GM21526 (cell line): ENCODE measurements at regions not wholly inside any gene's neighbourhood (a gene's known extent, or its start where the extent isn't known, plus 50 kb on each side); places are given as distances from the start of the nearest gene placed in this dataset.

Source experiments
- ATAC-seq: cut with Tn5 transposase; IDR thresholded peaks from one replicate; pipeline ENCODE4 v1.9.1; 2021; ENCODE audit warnings: moderate library complexity; ENCODE audit not compliant: unreplicated experiment, low FRiP score

DNA sequence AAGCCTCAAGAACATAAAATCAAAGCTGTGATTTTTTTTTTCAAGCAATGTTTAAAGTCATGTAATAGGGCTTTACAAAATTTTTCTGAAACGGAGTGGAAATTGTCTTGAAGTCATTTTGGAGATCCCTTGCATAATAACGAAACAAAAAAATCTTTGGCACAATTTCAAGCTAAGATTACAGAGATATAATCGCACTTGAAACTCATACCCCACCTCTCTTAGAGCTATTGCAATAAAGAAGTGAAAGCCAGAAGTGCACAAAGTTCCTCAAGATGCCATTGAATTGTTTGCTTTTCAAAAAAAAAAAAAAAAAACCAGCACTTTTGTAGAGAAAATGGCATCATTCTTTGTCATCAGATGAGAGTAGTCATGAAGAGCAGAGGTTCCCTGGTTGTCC is 152.3 kb downstream of the PAX3 start:
- no peak for ATAC-seq

DNA sequence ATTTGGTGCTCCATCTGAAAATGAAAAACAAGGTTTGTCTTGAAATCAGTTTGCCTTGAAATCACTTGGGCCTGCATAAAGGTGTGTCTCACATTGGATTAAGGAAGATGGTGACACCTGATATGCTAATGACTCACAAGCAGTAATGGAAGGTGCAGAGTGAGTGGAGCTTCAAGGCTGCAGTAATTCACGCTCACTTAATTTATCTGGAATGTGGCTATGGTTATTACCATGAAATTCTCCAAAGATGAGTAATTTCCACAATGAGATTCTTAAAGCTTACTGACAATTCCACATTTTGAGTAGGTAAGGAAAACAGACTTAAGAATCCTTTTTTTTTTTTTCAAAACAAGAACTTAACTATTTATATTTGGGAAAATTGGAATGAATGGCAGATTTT is 156.8 kb downstream of the PAX3 start:
- no peak for ATAC-seq

DNA sequence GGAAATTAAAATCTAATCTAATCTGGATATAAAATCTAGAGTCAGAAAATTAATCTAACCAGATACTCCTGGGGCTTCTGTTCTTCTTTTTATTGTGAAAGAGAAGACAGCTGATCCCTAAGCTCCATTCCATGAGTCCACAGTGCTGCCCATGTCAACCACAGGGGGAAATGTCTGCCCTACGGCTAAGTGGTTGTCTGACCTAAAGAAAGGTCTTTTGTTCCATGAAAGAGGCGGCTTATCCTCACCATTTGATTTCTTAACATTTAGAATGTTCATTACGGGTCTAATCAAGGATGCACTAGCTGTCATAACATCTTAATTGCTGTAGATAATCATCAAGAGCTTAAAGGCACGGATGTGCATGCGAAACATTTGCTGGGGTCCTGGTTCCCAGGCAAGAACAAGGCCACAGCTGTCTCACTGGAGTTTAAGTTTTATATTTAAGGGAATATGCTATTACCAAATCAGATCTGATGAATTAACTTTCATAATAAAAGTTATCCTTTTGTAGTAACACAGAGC is 162.6 kb downstream of the PAX3 start:
- ATAC-seq, result no peak

DNA sequence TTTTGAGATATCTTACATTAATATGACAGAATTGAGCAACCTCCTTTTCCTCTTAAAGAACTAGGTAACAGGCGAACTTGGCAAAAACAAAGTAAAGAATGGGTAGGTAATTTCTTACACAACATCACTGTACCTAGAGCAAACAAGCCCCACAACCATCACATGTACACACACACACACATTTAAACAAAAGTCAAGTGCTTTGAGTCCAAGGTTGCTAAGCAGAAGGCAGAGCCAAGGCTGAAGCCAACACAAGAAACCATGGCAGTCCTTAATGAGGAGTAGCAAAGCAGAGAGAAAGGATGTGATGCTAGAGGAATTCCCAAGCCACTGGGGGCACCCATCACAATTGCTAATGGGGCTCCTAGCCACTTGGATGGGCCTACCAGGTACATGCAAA is 164.1 kb downstream of the PAX3 start:
- no peak for ATAC-seq

DNA sequence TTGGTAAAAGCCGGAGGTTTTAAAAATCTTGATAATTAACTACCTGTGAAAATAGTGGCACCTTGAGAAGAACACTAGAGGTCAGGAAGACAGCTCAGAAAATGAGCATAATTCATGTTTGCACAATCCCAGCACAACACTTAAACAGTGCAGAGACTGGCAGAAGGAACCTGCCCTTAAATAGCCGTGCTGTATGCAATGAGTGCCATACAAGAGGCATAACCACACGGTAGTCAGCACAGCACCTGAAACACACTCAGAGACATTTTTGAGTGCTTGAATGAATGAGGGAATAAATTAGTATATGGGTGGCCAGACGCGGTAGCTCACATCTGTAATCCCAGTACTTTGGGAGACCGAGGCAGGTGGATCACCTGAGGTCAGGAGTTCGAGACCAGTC is 164.9 kb downstream of the PAX3 start:
- no peak for ATAC-seq

DNA sequence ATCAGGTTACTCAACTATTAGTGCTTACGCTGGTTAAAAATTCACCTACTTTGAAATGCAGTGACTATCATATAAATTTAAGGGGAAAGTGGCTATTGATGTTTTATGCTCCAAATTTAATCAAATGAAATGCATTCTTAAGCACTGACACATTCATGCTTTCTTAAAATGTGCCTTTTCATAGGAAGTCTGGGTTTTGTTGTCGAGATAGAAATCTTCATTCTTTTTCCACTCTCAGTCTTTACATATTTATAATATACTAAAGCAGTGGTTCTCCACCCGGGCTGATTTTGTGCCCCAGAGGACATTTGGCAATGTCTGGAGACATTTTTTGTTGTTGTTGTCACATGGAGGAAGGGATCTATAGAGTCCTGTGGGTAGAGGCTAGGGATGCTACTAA is 167.9 kb downstream of the PAX3 start:
- ATAC-seq, result no peak

DNA sequence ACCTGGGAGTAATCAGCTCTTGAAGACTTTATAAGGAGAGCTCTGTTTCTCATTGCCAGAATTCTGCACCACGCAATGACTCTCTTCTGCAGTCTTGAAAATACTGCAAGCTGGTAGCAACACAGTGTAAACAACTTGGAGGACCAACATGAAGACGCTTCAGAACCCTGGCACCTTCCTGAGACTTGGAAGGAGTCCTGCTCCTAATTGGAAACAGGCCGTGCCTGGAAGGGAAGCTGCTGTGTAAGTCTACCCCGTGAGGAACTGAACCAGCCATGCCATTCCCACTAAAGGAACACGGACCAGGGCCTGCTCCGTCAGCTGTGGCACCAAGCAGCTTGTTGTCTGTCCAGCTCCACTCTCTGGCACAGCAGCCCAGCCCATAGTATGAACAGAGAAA is 171.1 kb downstream of the PAX3 start:
- no peak for ATAC-seq

DNA sequence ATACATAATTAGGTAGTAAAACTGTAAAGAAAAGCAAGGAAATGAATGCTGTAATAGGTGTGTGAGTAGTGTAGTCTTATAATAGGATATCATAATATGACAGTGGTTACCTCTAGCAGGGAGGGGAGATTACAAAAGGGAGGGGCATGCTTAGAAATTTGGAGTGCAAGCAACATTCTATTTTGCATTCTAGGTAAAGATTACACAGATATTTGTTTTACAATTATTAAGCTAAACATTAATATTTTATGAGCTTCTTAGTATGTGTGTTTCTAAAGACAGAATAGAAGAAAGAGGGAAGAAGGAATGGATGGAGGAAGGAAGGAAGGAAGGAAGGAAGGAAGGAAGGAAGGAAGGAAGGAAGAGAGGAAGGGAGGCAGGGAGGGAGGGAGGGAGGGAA is 177.9 kb downstream of the PAX3 start:
- no peak for ATAC-seq

DNA sequence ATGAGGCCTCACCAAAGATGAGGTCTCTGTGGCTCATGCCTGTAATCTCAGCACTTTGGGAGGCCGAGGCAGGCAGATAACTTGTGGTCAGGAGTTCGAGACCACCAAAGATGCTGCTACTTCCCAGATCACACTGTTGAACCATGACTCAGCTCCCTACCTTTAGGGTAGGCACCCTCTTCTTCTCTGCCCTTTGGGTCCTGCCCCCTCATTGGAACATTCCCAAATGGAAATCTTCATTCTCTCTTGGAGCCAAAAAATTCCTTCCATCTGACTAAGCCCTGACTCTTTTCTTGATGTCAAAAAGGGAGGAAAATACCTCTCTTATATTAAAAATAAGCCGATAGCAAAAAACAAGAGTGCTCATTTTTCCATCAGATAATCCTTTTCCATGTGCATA is 183.5 kb downstream of the PAX3 start:
- no peak for ATAC-seq

DNA sequence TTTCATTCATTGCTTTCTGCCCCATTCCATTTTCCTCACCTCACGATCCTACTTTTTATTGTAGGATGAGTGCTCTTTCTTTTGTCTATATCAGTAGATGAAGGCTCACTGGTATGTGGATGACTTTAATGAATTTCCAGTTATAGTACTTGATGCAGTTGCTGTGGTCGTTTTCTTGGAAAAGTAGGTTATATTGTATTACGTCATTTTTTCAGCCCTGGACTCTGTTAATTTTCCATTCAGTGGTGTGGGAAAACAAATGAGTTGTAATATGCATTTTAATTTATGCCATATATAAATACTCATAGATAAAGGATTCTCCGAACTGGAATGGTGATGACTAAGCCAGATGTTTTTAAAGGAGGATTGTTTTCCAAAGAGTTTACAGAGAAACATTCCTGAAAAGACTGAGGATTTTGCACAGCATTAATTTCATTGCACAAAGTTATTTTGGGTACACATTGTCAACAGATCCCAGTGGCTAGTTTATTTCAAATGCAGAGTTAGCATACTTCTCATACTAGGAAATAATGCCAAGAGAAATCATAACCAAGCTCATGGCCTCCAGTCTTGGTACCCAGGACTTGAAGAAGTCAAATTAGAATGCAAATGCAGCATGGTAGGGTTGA is 189.7 kb downstream of the PAX3 start:
- no peak for ATAC-seq

DNA sequence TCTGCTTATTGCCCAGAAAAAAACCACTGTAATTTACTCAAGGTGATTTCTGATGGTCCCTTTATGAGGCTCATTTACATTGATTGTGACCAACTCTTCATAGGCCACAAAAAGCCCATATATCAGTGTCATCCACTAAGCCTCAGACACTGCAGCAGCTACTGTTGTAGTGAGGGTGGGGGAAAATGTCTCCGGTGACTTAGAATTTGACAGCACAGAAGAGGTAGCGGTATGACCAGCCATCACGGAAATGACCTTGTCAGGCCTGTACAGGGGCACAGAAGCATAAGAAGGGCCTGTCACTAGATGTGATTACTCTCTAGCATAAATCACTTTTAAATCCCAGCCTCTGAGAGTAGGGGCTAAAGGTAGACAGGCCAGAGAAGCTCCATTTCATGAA is 190.3 kb downstream of the PAX3 start:
- no peak for ATAC-seq

DNA sequence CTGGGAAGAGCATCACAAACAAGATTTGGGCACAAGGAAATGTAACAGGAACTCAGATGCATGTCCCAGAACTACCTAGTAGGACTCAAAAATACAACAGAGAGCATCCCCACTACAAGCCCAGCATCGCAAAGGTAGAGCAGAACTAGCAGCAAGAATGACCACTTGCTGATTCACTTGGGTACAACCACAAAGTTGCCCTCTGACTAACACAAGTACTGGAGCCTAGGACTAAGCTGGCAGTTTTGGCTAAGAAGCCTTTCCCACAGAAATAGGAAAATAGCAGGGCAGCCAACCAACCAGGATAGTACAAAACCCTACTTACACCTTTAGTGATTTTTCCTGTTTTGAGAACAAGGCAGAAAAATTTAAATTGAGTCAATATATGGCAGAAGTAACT is 193.8 kb downstream of the PAX3 start:
- ATAC-seq, result no peak

DNA sequence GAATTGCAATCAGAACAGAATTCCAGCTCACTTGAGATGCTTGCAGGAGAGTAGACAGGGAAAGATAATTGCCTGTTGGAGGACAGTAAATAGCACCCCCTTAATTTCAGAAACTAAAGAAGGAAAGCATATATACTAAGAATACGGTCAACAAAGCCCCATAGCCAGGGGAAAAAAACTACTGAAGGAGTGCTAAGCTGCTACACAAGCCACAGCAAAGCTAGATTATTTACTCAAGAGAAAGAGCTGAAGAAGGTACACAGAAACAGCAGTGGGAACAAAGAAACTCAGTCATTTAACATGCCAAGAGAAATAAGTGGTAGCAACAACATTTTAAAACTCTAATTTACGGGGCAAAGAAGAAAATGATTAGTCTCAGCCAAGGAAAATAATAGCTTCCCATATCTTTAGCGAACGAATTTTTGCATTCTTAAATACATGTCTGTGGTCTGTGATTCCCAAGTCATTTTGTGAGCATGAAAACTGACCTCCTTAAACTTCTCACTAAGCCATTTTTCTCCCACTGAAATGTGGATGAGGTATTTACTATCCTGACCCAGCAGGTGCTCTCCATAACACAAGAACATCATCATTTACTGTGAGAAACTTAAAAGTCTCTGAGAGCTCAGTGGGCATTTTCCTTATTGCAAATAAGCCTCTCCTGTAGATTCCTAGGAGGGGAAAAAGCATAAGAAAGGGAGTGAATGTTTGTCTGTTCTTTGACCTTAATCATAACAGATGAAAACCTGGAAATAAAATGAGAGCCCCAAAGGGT is 196.0 kb downstream of the PAX3 start:
- no peak for ATAC-seq

DNA sequence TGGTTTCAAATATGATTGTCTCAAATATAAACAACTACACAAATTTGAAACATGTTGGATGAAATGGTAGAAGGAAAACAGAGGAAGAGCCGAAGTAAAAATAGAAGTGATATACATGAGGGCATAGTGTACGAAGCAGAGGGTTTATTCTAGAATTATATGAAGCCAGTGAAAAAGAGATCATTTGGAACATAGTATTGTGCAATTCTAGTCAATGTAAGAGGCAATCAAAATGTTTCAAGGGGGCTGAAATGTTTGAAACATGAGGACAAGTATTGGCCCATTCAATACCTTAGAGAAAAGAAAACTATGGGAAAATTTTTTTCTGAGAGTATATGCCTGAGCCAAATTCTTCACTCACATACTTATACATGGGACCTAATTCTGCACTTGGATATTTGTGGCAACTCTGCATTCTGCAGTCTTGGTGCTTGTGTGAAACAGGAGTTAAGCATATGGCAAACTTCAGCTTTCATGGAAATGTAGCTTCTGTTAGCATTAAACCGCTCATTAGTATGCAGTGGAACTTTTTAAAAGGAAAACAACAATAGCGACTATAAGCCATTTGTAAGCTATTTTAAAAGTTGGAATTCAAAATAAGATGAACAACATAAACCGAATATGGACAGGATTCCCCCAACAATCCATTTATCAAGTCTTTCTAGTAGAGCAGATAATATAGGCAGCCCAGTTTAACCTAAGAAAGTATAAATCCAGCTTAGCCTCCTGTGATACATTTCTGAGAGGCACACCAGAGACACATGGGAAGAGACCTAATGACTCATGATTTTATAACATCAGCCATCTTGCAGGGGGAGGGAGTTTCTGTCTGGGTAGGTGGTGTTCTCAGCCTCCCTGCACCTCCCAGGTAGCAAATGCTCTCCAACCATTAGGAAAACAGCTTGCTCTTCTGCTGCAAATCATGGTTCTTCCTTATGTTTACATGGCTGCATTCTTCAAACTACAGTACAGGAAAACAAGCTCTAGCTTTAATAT is 197.8 kb downstream of the PAX3 start:
- no peak for ATAC-seq

DNA sequence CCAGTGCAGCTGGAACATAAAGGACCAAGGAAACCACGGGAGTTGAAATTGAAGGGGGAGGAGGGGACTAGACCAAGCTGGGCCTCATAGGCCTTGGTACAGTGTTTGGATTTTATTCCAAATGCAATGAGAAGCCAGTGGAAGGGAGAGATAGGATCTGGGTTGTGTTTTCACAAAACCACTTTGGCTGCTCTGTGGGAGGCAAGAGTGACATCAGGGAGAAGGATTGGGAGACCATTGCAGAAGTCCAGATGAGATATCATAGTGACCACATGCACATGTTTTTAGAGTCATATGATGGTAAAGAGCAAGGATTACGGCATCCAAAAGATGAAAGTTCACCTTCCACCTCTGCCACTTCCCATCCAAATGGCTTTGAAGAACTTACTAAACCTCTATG is 210.2 kb downstream of the PAX3 start:
- ATAC-seq, result no peak

DNA sequence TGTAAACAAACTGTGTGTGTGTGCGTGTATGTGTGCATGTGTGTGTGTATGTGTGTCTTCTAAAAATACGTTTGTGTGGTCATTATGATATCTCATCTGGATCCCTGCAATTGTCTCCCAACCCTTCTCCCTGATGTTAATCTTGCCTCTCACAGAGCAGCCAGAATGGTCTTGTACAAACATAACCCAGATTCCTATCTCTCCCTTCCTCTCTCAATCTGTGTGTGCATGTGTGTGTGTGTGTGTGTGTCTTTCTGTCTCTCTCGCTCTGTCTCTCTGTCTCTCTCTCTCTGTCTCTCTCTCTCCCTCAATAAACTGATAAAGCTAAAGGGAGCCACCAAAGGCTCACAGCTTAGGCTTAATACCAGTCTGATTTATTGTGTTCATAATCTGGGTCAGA is 210.8 kb downstream of the PAX3 start:
- ATAC-seq, result no peak

DNA sequence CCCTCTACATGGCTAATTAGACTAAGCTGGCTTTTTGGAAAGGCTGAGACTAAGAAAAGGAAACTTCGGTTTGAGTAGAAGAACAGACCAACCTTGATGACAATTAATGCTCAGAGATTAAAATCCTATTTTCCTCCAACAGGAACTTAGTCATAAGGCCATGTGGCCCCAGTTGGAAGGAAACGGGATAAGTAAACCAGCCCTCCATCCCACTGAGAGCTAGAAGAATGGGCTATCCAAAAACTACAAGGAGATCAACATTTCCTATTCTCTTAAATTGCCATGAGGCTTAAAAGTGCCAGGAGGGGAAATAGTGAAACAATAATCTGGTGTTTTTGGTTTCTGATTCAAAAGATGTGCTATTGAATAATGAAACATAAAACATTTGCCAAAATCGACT is 216.6 kb downstream of the PAX3 start:
- no peak for ATAC-seq

DNA sequence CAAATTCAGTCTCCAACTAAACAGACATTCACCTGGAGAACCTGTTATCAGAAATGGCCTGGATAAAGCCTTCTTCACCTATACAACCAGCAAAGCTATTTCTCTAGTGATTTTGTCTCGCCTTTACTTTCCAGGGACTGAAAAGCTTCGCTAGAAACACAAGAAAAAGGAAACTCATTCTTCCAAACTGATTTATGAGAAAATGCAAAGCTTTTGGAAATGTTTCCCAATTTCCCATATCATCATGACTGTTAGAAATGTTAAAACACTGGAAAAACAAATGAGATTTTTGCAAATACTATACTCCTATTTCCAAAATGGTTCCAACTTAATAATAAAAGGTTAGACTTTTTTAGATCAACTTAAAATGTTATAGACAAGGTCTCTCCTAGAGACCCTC is 218.7 kb downstream of the PAX3 start:
- no peak for ATAC-seq

DNA sequence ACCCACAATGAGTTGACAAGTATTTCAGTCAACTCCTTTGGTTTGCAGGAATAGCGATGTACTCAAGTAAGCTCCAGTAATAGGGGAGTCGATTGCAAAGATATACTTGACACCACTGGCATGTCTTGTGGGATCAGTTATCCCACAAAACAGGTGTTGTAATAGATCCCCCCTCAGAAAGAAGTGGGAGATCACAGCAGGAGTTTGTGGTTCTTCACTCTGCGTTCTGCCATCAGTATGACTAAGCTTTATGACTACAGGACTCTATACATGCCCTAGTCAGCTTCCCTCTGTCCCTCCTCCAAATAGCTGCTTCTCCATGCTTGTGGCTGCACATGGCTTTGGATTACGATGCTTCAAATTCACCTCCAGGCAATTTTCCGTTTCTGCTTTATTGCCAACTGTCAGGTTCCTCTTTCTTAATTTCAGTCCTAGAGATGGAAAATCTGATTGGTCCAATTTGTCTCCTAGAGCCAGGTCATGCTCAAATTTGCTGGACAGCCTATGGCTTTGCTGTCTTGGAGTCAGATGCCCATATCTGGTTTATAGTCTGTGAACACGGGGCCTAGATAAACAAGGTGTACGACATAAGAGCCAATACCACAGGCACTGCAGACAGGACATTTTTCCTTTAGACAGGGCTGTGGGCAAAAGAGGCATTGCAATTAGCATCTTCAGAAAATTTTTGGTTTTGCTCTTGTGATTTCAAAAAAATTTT is 221.7 kb downstream of the PAX3 start:
- no peak for ATAC-seq

DNA sequence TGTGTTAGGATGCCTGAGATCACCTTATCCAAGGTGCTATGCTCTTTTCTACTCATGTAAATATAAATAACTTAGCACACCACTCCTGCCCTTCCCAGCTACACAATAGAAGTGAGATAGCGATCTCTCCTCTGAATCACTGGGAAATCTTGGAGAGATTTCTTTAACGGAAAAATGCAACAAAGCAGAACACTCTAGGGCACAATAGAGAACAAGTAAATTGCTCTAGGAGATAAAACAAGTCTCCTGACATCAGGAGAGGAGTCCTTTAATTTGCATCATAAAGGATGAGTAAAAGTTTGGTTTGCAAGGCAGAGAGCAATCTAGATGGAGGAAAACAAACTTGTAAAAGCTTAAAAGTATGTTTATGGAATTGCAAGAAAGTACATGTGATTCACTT is 224.1 kb downstream of the PAX3 start:
- no peak for ATAC-seq
